GM18858 (cell line): ENCODE measurements at regions not wholly inside any gene's neighbourhood (a gene's known extent, or its start where the extent isn't known, plus 50 kb on each side); places are given as distances from the start of the nearest gene placed in this dataset.
"Not testable (repeated sequence)": the region's sequence is repeated elsewhere in the genome, so short reads cannot be mapped to it uniquely, and the experiment has no call there.

Experiments used
- ATAC-seq: cut with Tn5 transposase; IDR thresholded peaks from one replicate; pipeline ENCODE4 v1.9.1; 2021; ENCODE audit not compliant: unreplicated experiment

- ATAC-seq: no peak
Measured at GRCh38 chr21:19031953-19032352, 628.4 kb upstream of the TMPRSS15 start.

- ATAC-seq: no peak
Measured at GRCh38 chr21:19034041-19034440, 630.5 kb upstream of the TMPRSS15 start.

GRCh38 chr21:19034560-19034959 is 631.0 kb upstream of the TMPRSS15 start:
- no peak for ATAC-seq

GRCh38 chr21:19045876-19046275 is 642.3 kb upstream of the TMPRSS15 start:
- ATAC-seq: no peak

GRCh38 chr21:19048098-19048672 is 644.6 kb upstream of the TMPRSS15 start:
- no peak for ATAC-seq

- no peak for ATAC-seq
Measured at GRCh38 chr21:19049567-19049966, 646.0 kb upstream of the TMPRSS15 start.

- ATAC-seq: no peak
Measured at GRCh38 chr21:19065164-19065563, 661.6 kb upstream of the TMPRSS15 start.

GRCh38 chr21:19076031-19076430 is 672.4 kb upstream of the TMPRSS15 start:
- ATAC-seq: no peak

GRCh38 chr21:19109694-19110093 is 706.1 kb upstream of the TMPRSS15 start:
- ATAC-seq: no peak

- not testable (repeated sequence) for ATAC-seq
Measured at GRCh38 chr21:19119259-19119658, 715.7 kb upstream of the TMPRSS15 start.

GRCh38 chr21:19120591-19120990 is 717.0 kb upstream of the TMPRSS15 start:
- no peak for ATAC-seq

- ATAC-seq: no peak
Measured at GRCh38 chr21:19122356-19122755, 718.8 kb upstream of the TMPRSS15 start.

- ATAC-seq: no peak
Measured at GRCh38 chr21:19123053-19123452, 719.5 kb upstream of the TMPRSS15 start.

- ATAC-seq: no peak
Measured at GRCh38 chr21:19123525-19123924, 719.9 kb upstream of the TMPRSS15 start.

- ATAC-seq: no peak
Measured at GRCh38 chr21:19124691-19125090, 721.1 kb upstream of the TMPRSS15 start.

GRCh38 chr21:19130379-19131028 is 726.9 kb upstream of the TMPRSS15 start:
- no peak for ATAC-seq

GRCh38 chr21:19141511-19141910 is 737.9 kb upstream of the TMPRSS15 start:
- no peak for ATAC-seq

- no peak for ATAC-seq
Measured at GRCh38 chr21:19145682-19146293, 742.2 kb upstream of the TMPRSS15 start.

- ATAC-seq: no peak
Measured at GRCh38 chr21:19148056-19148455, 744.5 kb upstream of the TMPRSS15 start.

GRCh38 chr21:19171585-19171984 is 768.0 kb upstream of the TMPRSS15 start:
- no peak for ATAC-seq

- no peak for ATAC-seq
Measured at GRCh38 chr21:19181604-19182140, 778.1 kb upstream of the TMPRSS15 start.

GRCh38 chr21:19197950-19198349 is 794.4 kb upstream of the TMPRSS15 start:
- ATAC-seq: no peak
